ENCODE measurements at regions not wholly inside any gene's neighbourhood (a gene's known extent, or its start where the extent isn't known, plus 50 kb on each side); places are given as distances from the start of the nearest gene placed in this dataset.

- no peak for DNase-seq (ENCODE audit: low read depth in 4 of 4, low spot score in 3 of 4)
Measured at GRCh38 chr10:47101807-47102206, 190.6 kb downstream of the PTPN20 start.

GRCh38 chr10:47104151-47104605 is 192.9 kb downstream of the PTPN20 start:
- no peak for DNase-seq (ENCODE audit: low read depth in 4 of 4, low spot score in 3 of 4)

GRCh38 chr10:47104786-47105385 is 193.7 kb downstream of the PTPN20 start:
- DNase-seq (ENCODE audit: low read depth in 4 of 4, low spot score in 3 of 4), result no peak

GRCh38 chr10:47107007-47107747 is 192.8 kb upstream of the GDF10 start:
- DNase-seq (ENCODE audit: low read depth in 4 of 4, low spot score in 3 of 4), result no peak

GRCh38 chr10:47109906-47110305 is 190.1 kb upstream of the GDF10 start:
- DNase-seq (ENCODE audit: low read depth in 4 of 4, low spot score in 3 of 4), result no peak

- no peak for DNase-seq (ENCODE audit: low read depth in 4 of 4, low spot score in 3 of 4)
Measured at GRCh38 chr10:47111329-47111862, 188.6 kb upstream of the GDF10 start.

GRCh38 chr10:47112612-47113011 is 187.4 kb upstream of the GDF10 start:
- no peak for DNase-seq (ENCODE audit: low read depth in 4 of 4, low spot score in 3 of 4)

- no peak for DNase-seq (ENCODE audit: low read depth in 4 of 4, low spot score in 3 of 4)
Measured at GRCh38 chr10:47113907-47114500, 186.0 kb upstream of the GDF10 start.

- no peak for DNase-seq (ENCODE audit: low read depth in 4 of 4, low spot score in 3 of 4)
Measured at GRCh38 chr10:47114680-47115186, 185.3 kb upstream of the GDF10 start.

GRCh38 chr10:47115322-47115721 is 184.7 kb upstream of the GDF10 start:
- DNase-seq (ENCODE audit: low read depth in 4 of 4, low spot score in 3 of 4), result no peak

- DNase-seq (ENCODE audit: low read depth in 4 of 4, low spot score in 3 of 4), result no peak
Measured at GRCh38 chr10:47116445-47116844, 183.6 kb upstream of the GDF10 start.

- DNase-seq (ENCODE audit: low read depth in 4 of 4, low spot score in 3 of 4), result no peak
Measured at GRCh38 chr10:47118326-47118725, 181.7 kb upstream of the GDF10 start.

GRCh38 chr10:47121336-47121735 is 178.7 kb upstream of the GDF10 start:
- no peak for DNase-seq (ENCODE audit: low read depth in 4 of 4, low spot score in 3 of 4)

GRCh38 chr10:47123716-47124288 is 176.2 kb upstream of the GDF10 start:
- DNase-seq (ENCODE audit: low read depth in 4 of 4, low spot score in 3 of 4), result no peak

GRCh38 chr10:47127188-47127785 is 172.7 kb upstream of the GDF10 start:
- no peak for DNase-seq (ENCODE audit: low read depth in 4 of 4, low spot score in 3 of 4)

- DNase-seq (ENCODE audit: low read depth in 4 of 4, low spot score in 3 of 4), result no peak
Measured at GRCh38 chr10:47130491-47130890, 169.5 kb upstream of the GDF10 start.

- DNase-seq (ENCODE audit: low read depth in 4 of 4, low spot score in 3 of 4), result no peak
Measured at GRCh38 chr10:47133871-47134570, 166.0 kb upstream of the GDF10 start.

GRCh38 chr10:47136866-47137265 is 163.1 kb upstream of the GDF10 start:
- no peak for DNase-seq (ENCODE audit: low read depth in 4 of 4, low spot score in 3 of 4)

GRCh38 chr10:47137311-47137851 is 162.6 kb upstream of the GDF10 start:
- DNase-seq (ENCODE audit: low read depth in 4 of 4, low spot score in 3 of 4), result no peak

GRCh38 chr10:47139121-47139520 is 160.9 kb upstream of the GDF10 start:
- no peak for DNase-seq (ENCODE audit: low read depth in 4 of 4, low spot score in 3 of 4)

Data from left renal pelvis (tissue), 4 donors.